NCI-H446 (cell line): ENCODE measurements at regions not wholly inside any gene's neighbourhood (a gene's known extent, or its start where the extent isn't known, plus 50 kb on each side); places are given as distances from the start of the nearest gene placed in this dataset.

ENCODE experiments used
- DNase-seq, 2 experiments: peaks; one replicate each; lab custom pipeline; 2025; lab: John Stamatoyannopoulos, UW

DNA sequence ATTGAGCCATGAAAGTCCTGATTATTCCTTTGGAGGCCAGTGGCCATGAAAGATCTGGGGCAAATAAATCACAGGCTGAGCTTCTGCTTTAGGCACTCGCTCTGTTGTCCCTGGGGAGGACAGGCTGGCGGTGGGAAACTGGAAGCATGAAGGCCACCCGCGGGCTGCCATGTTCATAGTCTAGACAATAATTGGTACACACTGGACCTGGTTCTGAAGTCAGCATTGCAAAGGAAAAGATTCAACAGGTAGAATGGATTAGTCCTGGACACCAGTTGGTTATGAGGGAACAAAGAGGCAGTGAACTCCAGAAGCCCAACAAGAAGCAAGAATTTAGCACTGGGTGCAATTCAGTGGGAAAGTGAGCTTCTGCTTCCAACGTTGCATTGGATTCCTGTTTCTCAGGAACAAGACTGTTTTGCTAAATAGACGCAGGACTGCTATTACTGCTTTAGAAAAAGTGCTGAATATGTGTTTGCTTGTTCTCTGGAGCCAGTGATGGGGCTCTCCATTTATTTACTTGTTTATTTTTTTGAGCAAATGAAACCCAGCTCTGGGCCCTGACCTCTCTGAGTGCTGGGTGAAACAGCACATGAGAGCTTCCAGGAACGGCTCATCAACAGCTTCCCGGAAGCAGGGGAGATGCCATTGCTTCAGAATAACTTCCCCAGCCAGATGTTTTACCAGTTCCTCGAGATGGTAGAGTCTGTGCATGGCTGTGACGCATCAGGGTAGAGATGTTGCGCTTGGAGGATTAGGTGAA is 336.4 kb downstream of the ZNF536 start:
- DNase-seq: no peak

DNA sequence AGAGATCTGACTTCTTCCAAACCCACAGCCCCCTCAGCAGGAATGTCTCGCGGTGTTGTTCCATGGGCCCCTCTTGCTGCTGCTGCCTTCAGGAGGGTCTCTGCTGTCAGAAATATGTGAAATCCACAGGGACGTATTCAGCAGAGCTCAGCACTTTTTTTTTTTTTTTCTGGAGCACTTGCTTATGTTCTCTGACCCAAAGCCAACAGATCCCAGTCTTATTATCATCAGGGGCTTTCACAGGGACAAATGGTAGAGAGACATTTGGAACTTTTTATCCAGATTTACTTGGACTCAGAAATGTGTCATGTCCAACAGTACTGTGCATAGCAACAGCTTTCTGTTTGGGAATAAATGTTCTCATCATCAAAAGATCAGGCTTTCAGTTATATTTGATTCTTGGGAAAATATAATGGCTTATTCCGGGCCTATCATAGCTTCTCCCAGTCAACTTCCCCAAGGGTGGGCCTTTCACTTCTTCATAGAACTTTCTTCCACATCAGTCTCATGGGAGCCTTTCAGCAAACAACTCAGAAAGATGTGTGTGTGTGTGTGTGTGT is 332.7 kb downstream of the ZNF536 start:
- DNase-seq: no peak

DNA sequence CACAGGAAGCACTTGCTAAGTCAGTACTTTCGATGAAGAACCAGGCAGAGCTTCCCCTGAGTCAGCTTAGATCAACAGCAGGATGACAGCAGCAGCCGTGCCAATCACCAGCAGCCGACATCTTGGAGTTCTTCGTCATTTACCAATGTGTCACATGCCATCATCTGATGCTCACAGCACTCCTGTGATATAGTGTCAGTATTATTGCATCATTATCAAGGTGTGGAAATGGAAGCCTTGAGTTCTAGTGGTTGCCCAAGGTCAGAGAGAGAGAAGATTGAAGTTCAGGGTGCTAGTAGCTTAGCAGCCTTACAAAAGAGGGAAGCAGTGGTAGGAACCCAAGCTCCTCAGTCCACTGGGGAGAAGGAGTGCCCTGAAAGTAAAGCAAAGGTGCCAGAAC is 331.5 kb downstream of the ZNF536 start:
- no peak for DNase-seq

DNA sequence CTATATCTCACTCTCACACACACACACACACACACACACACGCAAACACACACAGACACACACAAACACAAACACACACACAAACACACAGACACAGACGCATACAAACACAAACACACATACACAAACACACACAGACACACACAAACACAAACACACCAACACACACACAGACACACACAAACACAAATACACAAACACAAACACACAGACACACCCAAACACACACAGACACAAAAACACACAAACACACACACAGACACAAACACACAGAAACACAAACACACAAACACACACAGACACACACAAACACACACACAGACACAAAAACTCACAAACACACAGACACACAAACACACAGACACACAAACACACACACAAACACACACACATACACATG is 329.0 kb downstream of the ZNF536 start:
- no peak for DNase-seq

DNA sequence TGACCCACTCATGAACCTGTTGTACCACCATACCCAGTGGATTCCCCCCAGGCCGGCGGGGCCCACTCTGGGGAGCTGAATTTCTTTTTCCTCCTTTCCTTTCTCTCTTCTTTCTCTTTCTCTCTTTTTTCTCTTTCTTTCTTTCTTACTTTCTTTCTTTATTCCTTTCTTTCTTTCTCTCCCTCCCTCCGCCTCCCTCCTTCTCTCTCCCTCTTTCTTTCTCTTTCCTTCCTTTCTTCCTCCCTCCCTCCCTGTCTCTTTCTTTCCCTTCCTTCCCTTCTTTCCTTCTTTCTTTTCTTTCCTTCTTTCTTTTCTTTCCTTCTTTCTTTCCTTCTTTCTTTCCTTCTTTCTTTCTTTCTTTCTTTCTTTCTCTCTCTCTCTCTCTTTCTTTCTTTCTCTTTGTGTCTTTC is 327.7 kb downstream of the ZNF536 start:
- no peak for DNase-seq

DNA sequence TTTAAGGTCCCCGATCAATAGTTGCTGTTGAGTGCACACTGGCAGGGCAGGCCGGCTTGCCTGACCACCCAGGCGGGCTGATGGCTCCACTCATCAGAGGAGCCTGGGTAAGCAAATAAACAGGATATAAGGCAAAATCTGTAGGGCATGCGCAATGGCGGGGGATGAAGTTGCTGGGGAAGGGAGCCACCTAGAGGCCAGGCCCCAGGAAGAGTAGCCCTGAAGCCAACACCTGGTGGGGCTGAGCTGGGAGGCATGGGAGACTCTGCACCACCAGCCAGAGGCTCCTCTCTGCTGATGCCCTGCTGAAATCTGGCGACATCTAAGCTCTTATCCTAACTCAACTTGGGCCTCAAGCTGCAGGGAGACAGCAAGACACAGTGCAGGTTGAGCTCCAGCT is 324.3 kb downstream of the ZNF536 start:
- peak in 1 of 2 experiments; percentile 17 for DNase-seq

DNA sequence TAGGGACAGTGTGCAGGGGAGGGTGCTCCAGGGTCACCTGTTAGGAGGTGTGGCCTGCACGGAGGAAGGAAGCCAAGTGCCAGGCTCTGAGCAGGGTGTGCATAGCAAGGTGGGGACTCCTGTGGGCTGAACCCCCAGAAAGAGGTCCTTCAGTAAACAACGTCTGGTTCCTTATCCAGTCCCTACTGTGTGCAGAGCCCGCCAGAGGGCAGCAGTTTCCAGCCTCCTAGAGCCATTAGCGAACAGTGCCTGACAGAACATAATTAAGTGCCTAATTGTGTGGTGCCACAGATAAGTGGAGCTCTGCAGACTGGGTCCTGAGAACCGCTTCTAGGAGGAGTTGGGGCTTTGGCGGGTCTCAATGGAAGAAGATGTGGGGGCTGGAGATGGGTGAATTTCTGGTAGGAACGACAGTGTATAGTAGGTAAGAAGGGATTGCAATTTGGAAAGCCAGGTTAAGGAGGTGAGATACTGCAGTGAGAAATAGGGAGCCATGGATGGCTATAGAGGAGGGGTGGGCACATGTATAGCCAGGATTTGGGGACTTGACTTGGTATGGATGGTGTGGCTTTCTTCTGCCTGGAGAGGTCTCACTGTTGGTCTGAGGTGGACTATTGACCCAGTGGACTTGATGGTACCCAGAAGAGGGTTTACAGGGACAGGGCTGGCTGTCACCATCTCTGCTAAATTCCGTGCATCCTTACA is 323.1 kb downstream of the ZNF536 start:
- DNase-seq: no peak

DNA sequence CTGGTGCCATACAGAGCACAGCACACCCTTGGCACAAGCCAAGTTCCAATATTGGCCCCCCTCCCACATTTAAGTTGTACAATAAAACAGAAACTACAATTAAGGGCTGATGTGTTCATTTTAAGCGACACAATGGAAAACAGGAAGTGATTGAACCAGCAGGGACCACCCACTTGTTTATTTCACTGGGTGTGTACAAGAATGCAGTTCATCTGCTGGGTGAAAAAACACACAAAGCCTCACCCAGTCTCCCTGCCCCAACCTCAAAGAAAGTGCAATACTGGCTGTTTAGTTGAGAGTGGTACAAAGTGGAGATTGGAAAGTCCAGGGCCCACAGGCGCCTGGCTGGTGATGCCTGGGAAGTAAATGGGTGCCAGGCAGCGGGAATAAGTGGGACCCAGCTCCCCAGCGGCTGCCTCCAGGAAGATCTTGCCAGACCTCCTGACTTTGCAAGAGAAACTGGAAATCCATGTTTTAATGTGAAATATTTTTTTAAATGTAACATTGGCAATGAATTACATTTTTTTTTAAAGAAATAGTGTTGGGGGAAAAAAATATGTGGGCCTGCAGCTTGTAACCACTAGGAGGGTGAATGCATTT is 322.1 kb downstream of the ZNF536 start:
- no peak for DNase-seq

DNA sequence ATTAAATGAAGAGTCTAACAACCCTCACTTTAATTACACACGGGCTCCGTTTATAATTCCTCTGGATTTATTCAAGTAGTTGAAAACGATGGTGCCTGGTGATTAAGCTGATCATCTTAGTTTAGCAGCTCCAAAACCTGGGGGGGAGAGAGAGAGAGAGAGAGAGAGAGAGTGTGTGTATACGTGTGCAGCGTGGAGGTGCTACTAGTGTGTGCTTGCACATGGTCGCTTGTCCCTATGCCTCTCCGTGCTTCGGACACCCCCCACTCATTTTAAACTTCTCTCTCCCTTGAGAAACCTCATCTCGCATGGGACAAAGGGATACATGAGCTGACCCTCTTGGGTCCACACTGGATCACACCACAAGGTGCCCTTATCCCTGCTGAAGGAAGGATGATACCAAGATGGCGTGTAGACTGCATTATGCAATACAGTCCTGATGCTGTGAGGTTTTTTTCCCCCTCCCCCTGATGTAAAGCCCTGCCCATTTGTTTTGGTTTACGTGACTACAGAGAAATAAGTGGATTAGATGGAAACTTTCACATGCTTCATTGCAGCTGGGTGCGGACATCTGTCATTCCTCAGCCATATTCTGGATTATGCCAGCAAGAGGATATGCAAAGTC is 320.8 kb downstream of the ZNF536 start:
- no peak for DNase-seq

DNA sequence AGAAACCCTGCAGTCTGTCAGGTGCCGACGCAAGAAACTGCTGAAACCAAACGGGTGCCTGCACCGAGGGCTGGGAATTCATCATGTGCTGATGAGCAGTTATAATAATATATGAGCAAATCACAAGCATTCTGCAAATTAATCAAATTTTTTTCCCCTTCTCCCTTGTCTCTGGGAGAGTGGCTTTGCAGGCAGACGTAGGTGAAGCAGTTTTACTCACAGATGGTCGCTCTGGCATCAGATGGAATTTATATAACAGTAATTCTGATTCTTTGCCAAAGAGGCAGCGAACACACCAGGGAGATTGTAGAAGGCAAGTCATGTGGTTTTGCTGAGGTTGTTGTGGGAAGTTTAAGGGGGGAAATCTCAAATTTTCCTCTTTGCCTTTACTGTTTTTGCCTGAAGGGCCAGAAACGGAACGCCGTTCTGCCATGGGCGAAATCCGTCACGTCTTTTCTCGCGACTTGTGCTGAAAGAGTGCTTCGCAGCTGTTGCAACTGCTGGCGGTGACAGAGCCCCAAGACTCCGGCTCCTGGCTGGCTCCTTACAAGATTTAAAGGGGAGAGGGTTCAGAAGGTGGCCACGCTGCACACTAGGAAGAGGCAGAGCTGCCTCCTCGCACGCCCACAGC is 320.1 kb downstream of the ZNF536 start:
- peak in 1 of 2 experiments; percentile 61 for DNase-seq

DNA sequence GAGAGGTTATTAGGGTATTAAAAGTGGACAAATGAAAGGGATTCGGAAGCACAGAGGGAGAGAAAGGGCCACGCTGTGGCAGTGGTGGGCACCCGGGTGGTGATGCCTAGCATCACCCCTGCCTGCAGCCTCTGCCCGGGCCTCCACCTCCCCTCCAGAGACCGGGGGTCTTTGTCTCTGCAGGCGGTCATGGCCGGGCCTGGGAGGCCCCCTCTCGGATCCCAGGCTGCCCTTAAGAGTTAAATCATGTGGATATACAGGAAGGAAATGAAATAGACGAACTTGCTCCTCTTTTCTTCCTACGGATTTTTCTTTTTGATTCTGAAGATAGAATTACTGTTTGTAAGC is 319.6 kb downstream of the ZNF536 start:
- DNase-seq: no peak

DNA sequence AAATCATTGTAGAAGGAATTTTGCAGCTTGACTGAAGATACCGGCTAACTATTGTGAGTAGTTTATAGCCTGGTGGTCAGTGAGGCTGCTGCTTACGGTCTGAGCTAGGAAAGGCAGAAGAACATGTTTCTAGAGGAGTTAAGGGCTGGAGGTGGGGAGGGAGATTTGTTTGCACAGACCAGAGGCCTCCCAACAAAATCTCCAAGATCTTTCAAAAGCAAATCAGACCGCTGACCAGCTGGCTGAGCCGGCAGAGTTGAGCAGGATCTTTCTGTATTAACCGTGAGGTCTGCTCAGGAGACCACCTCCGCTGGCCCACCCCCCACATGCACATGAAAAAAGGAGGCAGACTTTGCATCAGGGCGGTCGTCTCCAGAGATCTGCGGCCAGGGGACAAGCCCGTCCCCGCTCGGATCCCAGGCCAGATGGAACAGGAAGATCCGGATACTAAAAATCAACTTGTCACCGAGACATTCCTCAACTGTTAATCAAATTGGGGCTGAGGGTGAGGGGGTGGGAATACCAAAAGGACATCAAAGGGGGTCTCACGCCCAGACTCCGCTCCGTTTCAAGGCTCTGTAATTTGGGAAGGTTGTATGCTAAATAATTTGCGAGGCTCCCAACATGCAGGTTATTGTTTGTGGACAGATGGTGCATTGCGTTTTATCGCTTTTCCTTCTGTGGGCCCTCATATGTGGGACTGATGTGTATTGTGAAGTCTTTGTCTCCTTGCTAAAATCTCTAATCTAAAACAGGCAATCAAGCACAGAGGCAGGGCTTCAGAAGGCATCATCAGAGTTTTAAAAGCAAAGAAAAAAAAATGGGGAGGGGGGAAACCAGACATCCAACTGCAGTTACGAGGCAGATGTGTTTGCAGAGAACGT is 319.0 kb downstream of the ZNF536 start:
- DNase-seq: no peak

DNA sequence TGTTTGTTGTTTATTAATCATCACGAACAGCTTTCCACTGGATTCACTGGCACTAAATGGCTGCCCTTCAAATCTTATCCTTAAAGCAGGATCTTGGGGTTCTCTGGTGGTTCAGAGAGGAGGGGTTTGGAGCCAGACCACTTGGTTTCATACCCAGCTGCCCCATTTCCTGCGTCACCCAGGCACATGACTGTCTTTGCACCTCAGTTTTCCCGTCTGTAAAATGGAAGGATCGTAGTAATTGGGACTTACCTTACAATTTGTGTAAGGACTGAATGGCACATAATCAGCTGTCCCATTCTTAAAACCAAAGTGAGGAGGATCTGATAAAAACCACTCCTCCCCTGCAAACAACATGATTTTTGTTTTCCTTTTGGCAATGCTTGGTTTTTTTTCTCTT is 318.3 kb downstream of the ZNF536 start:
- no peak for DNase-seq

DNA sequence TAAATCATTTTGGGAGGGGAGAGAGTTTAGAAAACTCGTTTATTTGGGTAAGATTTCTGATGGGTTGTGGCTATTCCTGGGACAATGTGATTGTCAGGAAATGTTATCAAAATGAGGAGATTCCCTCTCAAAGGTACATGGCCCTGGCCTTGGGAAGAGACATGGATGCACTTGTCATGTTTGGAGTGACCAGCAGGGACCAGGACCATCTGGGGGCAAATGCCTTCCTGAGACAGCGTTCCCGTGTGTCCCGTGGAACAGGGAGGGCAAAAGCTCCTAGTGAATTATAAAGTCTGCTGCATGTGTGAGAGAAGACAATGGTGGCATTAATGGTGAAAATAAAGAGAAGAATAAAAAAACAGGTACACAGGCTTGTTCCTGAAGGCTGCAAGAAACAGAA is 317.3 kb downstream of the ZNF536 start:
- DNase-seq: no peak

DNA sequence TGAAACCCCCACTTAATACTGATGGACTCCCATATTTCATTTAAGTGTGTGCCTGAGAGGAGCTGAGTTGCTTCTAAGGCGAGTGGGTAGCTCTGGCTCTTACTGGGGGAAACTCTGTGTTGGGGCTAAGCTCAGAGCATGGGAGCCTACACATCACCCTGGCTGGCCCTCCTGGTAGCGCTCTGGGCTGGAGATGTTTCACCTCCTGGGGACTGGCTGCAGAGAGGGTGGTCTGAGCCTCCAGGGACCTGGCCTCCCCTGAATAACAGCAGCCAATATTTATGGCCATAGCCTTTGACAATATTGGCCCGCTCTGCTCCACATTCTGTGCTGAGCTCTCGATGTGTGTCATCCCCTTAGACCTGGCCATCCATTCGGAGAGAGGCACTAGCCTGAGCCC is 316.5 kb downstream of the ZNF536 start:
- no peak for DNase-seq

DNA sequence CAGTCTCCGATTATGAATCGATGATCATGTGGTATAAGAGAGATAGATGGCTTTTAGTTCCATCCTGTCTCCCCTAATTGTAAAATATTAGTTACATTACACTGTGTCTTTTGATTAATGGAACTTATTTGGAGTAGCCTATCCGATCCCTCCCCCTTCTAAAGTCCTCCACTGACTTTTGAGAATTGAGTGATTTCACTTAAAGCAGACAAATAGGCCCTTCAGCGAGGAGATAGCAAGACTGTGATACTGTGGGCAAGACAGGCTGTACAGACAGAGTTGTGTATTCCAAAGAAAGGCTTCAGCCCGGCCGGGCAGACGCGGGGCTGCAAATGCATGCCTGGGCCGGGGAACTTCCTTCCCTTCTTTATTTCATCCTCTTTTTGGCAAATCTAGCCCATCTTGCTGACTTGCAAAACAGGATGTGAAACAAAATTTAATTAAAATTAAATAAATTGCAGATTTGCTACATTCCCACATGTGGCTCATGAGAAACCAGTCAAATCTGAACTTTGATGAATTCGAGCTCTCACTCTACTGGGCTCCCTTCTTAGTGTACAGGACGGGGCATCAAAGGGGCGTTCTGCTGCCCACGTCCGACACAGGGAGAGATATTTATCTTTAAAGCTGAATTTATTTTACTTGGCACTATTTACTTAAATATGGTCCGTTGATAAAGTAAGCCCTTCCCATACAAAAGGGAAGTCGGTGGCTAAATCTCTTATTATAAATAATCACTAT is 314.8 kb downstream of the ZNF536 start:
- DNase-seq: no peak

DNA sequence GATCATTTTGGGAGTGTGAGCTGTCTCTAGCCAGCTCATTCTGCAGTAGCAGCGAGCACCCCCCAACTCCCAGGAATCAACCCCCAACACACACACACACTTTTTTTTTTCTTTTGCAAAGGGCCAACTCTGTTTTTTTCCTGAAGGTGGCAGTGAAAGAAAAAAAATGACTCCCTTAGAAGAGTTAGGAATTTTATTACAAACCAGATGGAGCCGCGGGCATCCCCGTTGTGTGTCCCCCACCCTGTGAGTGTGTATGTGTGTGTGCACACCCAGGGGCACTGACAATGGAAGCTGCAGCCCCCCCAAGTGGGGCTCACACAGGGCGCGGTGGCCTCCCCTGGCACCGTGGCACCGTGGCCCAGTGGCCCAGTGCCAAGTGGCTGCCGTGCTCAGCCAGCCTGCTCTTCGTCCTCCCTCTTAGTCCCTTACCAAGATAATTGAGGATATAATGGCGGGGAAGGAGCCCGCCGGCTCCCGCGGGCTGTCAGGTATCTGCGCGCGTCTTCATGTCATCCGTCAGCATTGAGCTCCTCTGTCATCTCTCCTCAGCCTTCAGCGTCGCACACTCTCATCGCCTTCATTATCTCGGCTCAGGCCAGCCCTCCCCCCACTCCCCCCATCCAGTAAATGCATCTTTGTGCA is 314.1 kb downstream of the ZNF536 start:
- no peak for DNase-seq

DNA sequence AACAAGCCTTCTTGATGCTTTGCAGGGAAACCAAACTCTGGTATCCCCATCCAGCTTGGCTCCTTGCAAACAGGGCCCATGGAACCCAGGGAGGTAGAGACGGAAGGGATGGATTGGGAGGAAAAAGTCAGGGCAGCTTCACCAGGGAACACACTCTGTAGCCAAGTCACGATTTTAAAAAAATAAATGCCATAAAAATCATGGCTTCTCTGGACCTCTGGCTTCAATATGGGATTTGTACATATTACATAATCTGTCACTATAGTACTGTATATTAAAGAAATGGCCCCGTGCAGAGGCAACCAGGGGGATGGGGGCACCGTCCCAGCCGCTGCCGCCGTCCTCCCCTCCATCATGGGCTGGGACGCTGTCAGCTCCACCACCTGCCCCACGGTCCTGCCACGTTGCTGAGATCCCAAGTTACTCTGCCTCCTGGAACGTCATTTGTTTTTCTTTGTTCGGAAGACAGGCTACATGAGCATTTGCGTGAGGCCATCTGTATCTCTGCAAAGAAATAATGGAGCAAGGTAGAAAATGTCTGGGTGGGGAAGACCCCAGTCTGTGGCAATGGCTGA is 313.3 kb downstream of the ZNF536 start:
- no peak for DNase-seq

DNA sequence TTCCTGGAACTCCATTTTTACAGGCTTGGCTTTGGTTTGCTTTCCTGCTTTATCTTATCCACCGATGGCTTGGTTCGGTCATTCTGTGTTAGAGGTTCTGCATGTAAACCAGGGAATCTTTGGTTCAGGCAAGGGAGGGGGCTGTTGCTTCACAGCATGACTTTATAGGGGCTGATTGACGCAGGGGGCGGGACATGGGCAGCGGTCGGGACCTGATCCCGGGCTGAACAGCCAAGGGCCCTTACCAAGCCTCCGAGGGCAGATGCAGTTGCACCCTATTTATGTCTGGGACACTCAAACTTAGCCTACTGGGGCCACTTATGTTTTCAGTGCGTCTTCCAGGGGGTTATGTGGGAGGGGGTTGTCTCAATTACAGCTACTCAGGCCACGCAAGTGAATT is 312.4 kb downstream of the ZNF536 start:
- no peak for DNase-seq
